GM21529 (cell line): ENCODE measurements at regions not wholly inside any gene's neighbourhood (a gene's known extent, or its start where the extent isn't known, plus 50 kb on each side); places are given as distances from the start of the nearest gene placed in this dataset.

Experiments used
- ATAC-seq: cut with Tn5 transposase; IDR thresholded peaks from one replicate; pipeline ENCODE4 v1.9.1; 2021; ENCODE audit not compliant: unreplicated experiment

- no peak for ATAC-seq
Observed at GRCh38 chr2:123002660-123003248, 1022.3 kb upstream of the CNTNAP5 start.

- no peak for ATAC-seq
Observed at GRCh38 chr2:123015186-123015585, 1009.9 kb upstream of the CNTNAP5 start.

- no peak for ATAC-seq
Observed at GRCh38 chr2:123035541-123035940, 989.5 kb upstream of the CNTNAP5 start.

GRCh38 chr2:123036300-123036699 lies 988.8 kb upstream of the CNTNAP5 start:
- ATAC-seq: no peak

- no peak for ATAC-seq
Observed at GRCh38 chr2:123040506-123040905, 984.6 kb upstream of the CNTNAP5 start.

- no peak for ATAC-seq
Observed at GRCh38 chr2:123043458-123043857, 981.6 kb upstream of the CNTNAP5 start.

GRCh38 chr2:123045713-123046112 lies 979.4 kb upstream of the CNTNAP5 start:
- no peak for ATAC-seq

- no peak for ATAC-seq
Observed at GRCh38 chr2:123047186-123047585, 977.9 kb upstream of the CNTNAP5 start.

- no peak for ATAC-seq
Observed at GRCh38 chr2:123051136-123051535, 974.0 kb upstream of the CNTNAP5 start.

GRCh38 chr2:123061534-123061933 lies 963.6 kb upstream of the CNTNAP5 start:
- no peak for ATAC-seq

GRCh38 chr2:123073371-123073770 lies 951.7 kb upstream of the CNTNAP5 start:
- ATAC-seq: no peak

GRCh38 chr2:123073956-123074355 lies 951.1 kb upstream of the CNTNAP5 start:
- ATAC-seq: no peak

GRCh38 chr2:123077101-123077500 lies 948.0 kb upstream of the CNTNAP5 start:
- ATAC-seq: no peak

GRCh38 chr2:123080331-123080730 lies 944.8 kb upstream of the CNTNAP5 start:
- no peak for ATAC-seq

- ATAC-seq: no peak
Observed at GRCh38 chr2:123085484-123085883, 939.6 kb upstream of the CNTNAP5 start.

GRCh38 chr2:123086613-123087385 lies 938.3 kb upstream of the CNTNAP5 start:
- no peak for ATAC-seq

- ATAC-seq: no peak
Observed at GRCh38 chr2:123091471-123091870, 933.6 kb upstream of the CNTNAP5 start.

- no peak for ATAC-seq
Observed at GRCh38 chr2:123093199-123093598, 931.9 kb upstream of the CNTNAP5 start.

- no peak for ATAC-seq
Observed at GRCh38 chr2:123095219-123095835, 929.8 kb upstream of the CNTNAP5 start.

GRCh38 chr2:123098619-123099018 lies 926.5 kb upstream of the CNTNAP5 start:
- ATAC-seq: no peak

- no peak for ATAC-seq
Observed at GRCh38 chr2:123101434-123101833, 923.7 kb upstream of the CNTNAP5 start.

GRCh38 chr2:123103902-123104301 lies 921.2 kb upstream of the CNTNAP5 start:
- no peak for ATAC-seq
